Mammary epithelial cell (primary cell): ENCODE measurements at regions not wholly inside any gene's neighbourhood (a gene's known extent, or its start where the extent isn't known, plus 50 kb on each side); places are given as distances from the start of the nearest gene placed in this dataset.
"Not testable (repeated sequence)": the region's sequence is repeated elsewhere in the genome, so short reads cannot be mapped to it uniquely, and the experiment has no call there.

Source experiments
- EZH2 ChIP-seq: IDR thresholded peaks from 2 replicates; pipeline ENCODE4 v1.6.1; 2012; ENCODE audit warnings: low read length, inconsistent platforms, borderline replicate concordance
- TF ChIP-seq, protein P1 (sequence below), 2 donors: IDR thresholded peaks in 1 of 2; conservative IDR thresholded peaks in 1 of 2; 2 replicates each; pipeline ENCODE4 v1.5.1; 2011 to 2012; ENCODE audit warnings: inconsistent platforms in 2 of 2, low read length in 2 of 2, mild to moderate bottlenecking in 2 of 2, control low read depth in 1 of 2, low read depth in 1 of 2; ENCODE audit not compliant: insufficient read depth in 1 of 2; ENCODE audit errors: extremely low read depth in 1 of 2

DNA sequence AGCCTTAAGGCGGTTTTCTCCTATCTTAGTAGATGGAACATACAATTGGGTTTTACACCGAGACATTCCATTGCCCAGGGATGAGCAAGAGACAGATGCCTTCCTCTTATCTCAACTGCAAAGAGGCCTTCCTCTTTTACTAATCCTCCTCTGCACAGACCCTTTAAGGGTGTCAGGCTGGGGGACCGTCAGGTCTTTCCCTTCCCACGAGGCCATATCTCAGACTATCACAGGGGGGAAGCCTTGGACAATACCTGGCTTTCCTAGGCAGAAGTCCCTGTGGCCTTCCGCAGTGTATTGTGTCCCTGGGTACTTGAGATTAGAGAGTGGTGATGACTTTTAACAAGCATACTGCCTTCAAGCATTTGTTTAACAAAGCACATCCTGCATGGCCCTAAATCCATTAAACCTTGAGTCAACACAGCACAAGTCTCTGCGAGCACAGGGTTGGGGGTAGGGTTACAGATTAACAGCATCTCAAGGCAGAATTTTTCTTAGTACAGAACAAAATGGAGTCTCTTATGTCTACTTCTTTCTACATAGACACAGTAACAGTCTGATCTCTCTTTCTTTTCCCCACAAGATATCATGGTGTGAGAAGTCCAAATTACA, 874.1 kb downstream of the RAPGEF2 start:
- TF ChIP-seq EZH2: not testable (repeated sequence)
- TF ChIP-seq, protein P1, sequence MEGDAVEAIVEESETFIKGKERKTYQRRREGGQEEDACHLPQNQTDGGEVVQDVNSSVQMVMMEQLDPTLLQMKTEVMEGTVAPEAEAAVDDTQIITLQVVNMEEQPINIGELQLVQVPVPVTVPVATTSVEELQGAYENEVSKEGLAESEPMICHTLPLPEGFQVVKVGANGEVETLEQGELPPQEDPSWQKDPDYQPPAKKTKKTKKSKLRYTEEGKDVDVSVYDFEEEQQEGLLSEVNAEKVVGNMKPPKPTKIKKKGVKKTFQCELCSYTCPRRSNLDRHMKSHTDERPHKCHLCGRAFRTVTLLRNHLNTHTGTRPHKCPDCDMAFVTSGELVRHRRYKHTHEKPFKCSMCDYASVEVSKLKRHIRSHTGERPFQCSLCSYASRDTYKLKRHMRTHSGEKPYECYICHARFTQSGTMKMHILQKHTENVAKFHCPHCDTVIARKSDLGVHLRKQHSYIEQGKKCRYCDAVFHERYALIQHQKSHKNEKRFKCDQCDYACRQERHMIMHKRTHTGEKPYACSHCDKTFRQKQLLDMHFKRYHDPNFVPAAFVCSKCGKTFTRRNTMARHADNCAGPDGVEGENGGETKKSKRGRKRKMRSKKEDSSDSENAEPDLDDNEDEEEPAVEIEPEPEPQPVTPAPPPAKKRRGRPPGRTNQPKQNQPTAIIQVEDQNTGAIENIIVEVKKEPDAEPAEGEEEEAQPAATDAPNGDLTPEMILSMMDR (conservative IDR thresholded peaks at IDR 0.05 in 1 of 2, IDR thresholded peaks at IDR 0.05 in 1 of 2; ENCODE audit: extremely low read depth in 1 of 2, insufficient read depth in 1 of 2, low read depth in 1 of 2, low read length in 2 of 2): not testable (repeated sequence)
